ENCODE measurements at regions not wholly inside any gene's neighbourhood (a gene's known extent, or its start where the extent isn't known, plus 50 kb on each side); places are given as distances from the start of the nearest gene placed in this dataset.

DNA sequence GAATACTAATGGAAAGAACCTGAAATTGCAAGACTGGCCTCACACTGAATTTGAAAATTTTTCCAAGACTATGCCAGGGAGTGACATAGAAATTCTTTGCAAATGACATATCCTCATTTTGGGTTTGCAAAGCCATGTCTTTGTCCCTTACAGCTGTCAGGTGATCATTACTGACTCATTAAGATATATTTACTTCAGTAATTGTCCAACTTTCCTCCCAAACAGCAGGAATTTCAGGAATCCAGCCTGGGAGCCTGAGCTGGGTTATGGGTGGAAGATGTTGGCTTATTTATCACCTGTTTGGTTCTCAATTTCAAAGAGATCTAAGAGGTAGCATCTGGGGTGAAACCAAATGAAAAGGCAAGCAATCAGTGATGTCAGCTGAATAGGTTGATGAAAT, 111.6 kb upstream of the ACP3 start:
- TF ChIP-seq ZNF274 (IDR thresholded peaks at IDR 0.05; ENCODE audit: low read depth, low read length): no peak
- no peak for TF ChIP-seq YY1 (IDR thresholded peaks at IDR 0.05; ENCODE audit: insufficient read depth, insufficient read length)
- TF ChIP-seq SUZ12 (IDR thresholded peaks at IDR 0.05; ENCODE audit: extremely low read depth, insufficient read depth, insufficient read length): no peak

Data from NT2/D1 (cell line).